Neural crest cell (in vitro differentiated cells): ENCODE measurements at regions not wholly inside any gene's neighbourhood (a gene's known extent, or its start where the extent isn't known, plus 50 kb on each side); places are given as distances from the start of the nearest gene placed in this dataset.

Experiments used
- DNase-seq: peaks from one replicate; pipeline ENCODE4 v3.0.0; 2021; ENCODE audit warnings: low read depth, mixed read lengths, low spot score
- H3K27ac Mint-ChIP-seq: one replicate; pipeline ENCODE4 v1.8.0; 2021; ENCODE audit warnings: mild to moderate bottlenecking, mixed read lengths; ENCODE audit not compliant: unreplicated experiment
- H3K27me3 Mint-ChIP-seq: 2 replicates; pipeline ENCODE4 v1.8.0; 2021; ENCODE audit warnings: low read depth, mild to moderate bottlenecking, mixed read lengths
- H3K36me3 Mint-ChIP-seq: 2 replicates; pipeline ENCODE4 v1.8.0; 2021; ENCODE audit warnings: low read depth, mild to moderate bottlenecking, mixed read lengths
- H3K4me1 Mint-ChIP-seq: 2 replicates; pipeline ENCODE4 v1.8.0; 2021; ENCODE audit warnings: mixed read lengths
- H3K4me3 Mint-ChIP-seq: one replicate; pipeline ENCODE4 v1.8.0; 2021; ENCODE audit warnings: mild to moderate bottlenecking, mixed read lengths
- H3K9me3 Mint-ChIP-seq: 2 replicates; pipeline ENCODE4 v1.8.0; 2021; ENCODE audit warnings: mixed read lengths
- CTCF ChIP-seq: fragments of 200-600 bp; sonication (generic); conservative IDR thresholded peaks from 2 replicates; pipeline ENCODE4 v1.5.0; 2021; ENCODE audit warnings: antibody characterized with exemption, mild to moderate bottlenecking

GRCh38 chrX:57964975-57965374 is 54.7 kb upstream of the ZXDA start:
- no peak for DNase-seq
- Mint-ChIP-seq H3K4me1 (no peaks in the 10 kb centered on the region), H3K4me3 (no peak overlapping the region), H3K27me3 (no peaks in the 10 kb centered on the region), H3K36me3 (peaks cover 5% of the 10 kb centered on the region), H3K27ac (no peak overlapping the region), H3K9me3 (peaks cover 29% of the 10 kb centered on the region)
- no peak for TF ChIP-seq CTCF
